ENCODE measurements at regions not wholly inside any gene's neighbourhood (a gene's known extent, or its start where the extent isn't known, plus 50 kb on each side); places are given as distances from the start of the nearest gene placed in this dataset.

DNA sequence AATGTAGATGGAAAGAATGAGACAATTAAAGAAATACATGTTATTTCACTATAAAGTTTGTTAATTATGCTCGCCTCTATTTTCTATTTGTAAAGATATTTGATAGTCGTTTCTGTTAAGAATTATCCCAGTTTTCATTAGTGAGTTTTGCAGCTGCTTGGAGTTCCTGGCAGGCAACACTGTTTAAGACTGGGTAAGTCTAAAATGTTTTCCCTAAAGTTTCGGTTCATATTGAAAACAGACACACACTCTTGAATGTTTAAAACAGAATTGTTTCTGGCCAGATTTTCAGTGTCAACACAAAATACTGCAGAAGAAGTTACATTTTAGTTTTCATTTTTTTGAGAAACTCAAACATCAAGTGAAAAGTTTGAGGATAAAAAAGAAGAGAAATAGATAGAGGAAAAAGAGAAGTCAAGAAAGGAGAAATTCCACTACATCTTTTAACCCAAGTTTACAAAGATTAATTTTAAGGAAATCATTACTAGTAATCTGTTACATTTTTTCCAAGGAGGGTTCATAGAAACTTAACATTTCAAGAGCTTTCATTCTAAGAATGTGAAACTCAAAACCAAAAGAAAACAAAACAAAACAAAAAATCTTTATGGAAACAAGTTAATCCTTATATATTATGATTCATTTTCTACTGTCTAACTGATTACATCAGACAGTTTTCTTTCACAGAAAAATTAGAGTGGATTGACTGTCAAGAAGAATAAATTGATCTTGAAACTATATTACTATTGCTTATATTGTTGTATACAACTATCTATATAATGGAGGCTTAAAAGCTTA is 305.5 kb downstream of the FAT4 start:
- TF ChIP-seq, protein P1, sequence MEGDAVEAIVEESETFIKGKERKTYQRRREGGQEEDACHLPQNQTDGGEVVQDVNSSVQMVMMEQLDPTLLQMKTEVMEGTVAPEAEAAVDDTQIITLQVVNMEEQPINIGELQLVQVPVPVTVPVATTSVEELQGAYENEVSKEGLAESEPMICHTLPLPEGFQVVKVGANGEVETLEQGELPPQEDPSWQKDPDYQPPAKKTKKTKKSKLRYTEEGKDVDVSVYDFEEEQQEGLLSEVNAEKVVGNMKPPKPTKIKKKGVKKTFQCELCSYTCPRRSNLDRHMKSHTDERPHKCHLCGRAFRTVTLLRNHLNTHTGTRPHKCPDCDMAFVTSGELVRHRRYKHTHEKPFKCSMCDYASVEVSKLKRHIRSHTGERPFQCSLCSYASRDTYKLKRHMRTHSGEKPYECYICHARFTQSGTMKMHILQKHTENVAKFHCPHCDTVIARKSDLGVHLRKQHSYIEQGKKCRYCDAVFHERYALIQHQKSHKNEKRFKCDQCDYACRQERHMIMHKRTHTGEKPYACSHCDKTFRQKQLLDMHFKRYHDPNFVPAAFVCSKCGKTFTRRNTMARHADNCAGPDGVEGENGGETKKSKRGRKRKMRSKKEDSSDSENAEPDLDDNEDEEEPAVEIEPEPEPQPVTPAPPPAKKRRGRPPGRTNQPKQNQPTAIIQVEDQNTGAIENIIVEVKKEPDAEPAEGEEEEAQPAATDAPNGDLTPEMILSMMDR (conservative IDR thresholded peaks at IDR 0.05; ENCODE audit: control insufficient read depth, insufficient read depth, low read depth, low read length): no peak
- no peak overlapping the region for H3K4me3 ChIP-seq (ENCODE audit: control insufficient read depth, low read depth, low read length)
- peak; percentile 8 for DNase-seq (ENCODE audit: low read depth)

DNA sequence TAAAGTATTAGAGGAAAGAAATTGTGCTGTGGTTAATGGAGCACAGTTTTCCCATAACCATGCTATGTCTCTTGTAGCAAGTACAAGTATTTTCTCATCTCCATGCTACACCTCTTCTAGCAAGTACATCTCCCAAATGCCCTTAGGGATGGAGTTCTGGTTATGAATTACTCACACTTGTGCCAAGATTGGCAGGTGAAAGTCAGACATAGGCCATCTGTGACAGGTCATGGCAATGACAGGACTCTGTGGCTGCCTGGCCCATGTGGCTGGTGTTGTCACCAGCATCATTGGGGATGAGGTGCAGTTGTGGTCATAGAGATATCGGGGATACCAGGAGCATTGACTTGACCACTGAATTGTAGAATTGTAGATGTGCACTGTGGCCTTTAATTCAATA is 310.2 kb downstream of the FAT4 start:
- TF ChIP-seq, protein P1 (conservative IDR thresholded peaks at IDR 0.05; ENCODE audit: control insufficient read depth, insufficient read depth, low read depth, low read length): no peak
- DNase-seq (ENCODE audit: low read depth): no peak
- no peak overlapping the region for H3K4me3 ChIP-seq (ENCODE audit: control insufficient read depth, low read depth, low read length)

DNA sequence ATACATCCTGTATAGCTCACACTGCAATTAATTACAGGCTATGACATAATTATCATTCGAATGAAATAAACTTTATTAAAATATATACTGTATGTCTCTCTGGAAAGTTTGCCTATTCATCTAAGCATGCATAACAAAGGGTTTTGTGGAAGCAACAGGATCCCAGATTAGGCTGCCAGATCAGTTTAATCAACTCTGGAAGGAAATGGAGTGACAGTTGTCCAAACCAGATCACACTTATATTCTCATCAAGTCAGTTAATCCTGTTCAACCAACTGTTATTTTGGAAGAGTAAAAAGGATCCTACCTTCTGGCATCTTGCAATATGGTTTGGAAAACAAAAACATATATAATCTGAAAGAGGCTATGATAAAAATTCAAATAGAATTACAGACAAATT is 312.2 kb downstream of the FAT4 start:
- DNase-seq (ENCODE audit: low read depth): no peak
- TF ChIP-seq, protein P1 (conservative IDR thresholded peaks at IDR 0.05; ENCODE audit: control insufficient read depth, insufficient read depth, low read depth, low read length): no peak
- no peak overlapping the region for H3K4me3 ChIP-seq (ENCODE audit: control insufficient read depth, low read depth, low read length)

DNA sequence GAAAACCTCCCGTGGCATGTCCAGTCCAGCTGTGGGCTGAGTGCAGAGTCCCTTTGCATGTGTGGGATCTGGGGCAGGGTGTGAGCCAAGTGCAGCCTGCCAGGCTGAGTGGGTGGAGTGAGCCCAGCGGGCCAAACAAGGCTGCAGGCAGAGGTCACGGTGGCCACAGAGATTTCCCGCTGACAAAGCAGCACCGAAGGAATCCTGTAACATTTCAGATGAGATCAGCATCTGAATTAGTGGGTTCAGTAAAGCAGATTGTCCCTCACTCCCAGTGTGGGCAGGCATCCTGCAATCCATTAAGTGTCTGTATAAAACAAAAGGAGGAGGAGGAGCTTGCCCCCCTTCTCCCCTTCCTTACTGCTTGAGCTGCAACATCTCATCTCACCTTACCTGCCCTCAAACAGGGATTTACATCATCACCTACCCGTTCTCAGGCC is 324.4 kb downstream of the FAT4 start:
- DNase-seq (ENCODE audit: low read depth): peak; percentile 15
- H3K4me3 ChIP-seq (ENCODE audit: control insufficient read depth, low read depth, low read length): no peak overlapping the region
- TF ChIP-seq, protein P1 (conservative IDR thresholded peaks at IDR 0.05; ENCODE audit: control insufficient read depth, insufficient read depth, low read depth, low read length): no peak

DNA sequence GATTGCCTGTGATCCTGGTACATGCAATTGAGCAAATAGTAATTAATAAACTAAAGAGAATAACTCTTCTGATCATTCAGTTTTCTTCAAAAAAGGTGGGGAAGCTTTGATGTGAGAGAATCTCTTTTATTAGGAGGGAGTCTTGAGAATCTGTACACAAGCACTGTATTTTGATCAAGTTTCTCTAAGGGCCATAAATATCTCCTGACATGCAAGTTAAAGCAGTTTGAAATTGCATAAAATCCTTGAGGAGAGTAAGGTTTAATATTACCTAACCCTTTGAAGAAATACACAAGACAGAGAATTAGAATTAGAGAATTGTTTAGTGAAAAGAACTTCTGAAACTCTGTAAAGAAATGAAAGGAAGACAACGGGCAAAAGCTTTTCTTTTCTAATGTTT is 326.9 kb downstream of the FAT4 start:
- no peak for DNase-seq (ENCODE audit: low read depth)
- TF ChIP-seq, protein P1 (conservative IDR thresholded peaks at IDR 0.05; ENCODE audit: control insufficient read depth, insufficient read depth, low read depth, low read length): no peak
- H3K4me3 ChIP-seq (ENCODE audit: control insufficient read depth, low read depth, low read length): no peak overlapping the region

DNA sequence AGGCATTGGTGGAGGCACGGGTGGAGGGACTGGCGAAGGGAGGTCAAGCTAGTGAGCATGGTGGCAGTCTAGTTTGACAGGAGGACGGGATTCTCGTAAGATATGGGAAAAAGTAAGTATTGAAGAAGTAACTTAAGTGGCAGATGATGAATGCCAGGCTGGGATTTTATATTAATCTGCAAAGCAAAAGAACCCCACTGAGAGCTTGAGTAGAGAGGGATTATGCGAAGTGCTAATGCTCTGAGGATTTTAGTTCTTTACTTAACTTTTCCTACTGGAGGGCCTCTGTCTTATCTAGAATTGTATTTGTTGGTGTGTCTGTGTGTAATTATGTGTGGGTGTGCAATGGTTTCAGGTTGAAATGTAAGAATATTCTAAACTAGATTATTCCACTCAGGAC is 327.9 kb downstream of the FAT4 start:
- TF ChIP-seq, protein P1 (conservative IDR thresholded peaks at IDR 0.05; ENCODE audit: control insufficient read depth, insufficient read depth, low read depth, low read length): no peak
- H3K4me3 ChIP-seq (ENCODE audit: control insufficient read depth, low read depth, low read length): no peak overlapping the region
- DNase-seq (ENCODE audit: low read depth): no peak
